GM18519 (cell line): ENCODE measurements at regions not wholly inside any gene's neighbourhood (a gene's known extent, or its start where the extent isn't known, plus 50 kb on each side); places are given as distances from the start of the nearest gene placed in this dataset.

Experiments
- ATAC-seq: cut with Tn5 transposase; IDR thresholded peaks from one replicate; pipeline ENCODE4 v1.9.1; 2021; ENCODE audit warnings: mild to moderate bottlenecking, moderate library complexity; ENCODE audit not compliant: unreplicated experiment, low FRiP score

DNA sequence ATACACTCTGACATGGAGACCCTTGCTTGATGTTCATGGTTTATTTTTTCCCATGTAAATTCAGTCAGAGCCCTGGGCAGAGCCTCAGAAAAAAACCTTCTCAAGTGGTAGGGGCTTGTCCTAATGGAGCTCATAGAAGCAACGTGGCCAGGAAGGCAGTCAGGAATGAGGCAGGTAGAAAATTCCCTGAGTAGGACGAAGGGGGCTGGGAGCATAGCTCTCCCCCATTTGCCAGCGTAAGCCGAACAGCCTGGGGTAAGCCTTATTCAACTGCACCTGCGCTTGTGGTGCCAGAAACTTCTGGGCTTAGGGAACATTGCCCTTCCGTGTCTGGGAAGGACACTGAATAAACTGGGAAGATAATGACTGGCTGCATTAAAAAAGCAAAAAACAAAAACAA is 238.5 kb upstream of the ROPN1 start:
- ATAC-seq = no peak

DNA sequence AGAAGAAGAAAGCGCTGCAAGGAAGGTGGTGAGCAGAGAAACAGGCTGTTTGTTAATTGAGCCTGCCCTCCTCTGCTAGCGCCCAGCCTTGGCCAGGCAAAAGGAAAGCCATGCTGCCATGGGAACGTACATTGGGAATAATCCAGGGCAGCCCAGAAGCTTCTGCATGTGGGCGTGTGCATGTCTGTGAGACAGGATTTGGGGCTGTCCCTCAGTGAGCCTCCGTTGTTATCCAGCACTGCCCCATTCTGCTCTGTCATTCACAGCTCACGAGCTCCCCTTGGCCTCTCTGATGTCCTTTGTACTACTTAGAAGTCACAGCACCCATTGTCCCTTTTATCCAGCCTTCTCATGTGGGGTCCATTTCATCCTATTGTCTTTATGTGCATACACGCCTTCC is 239.1 kb upstream of the ROPN1 start:
- no peak for ATAC-seq

GRCh38 chr3:124234852-124235252 is 242.9 kb upstream of the ROPN1 start:
- no peak for ATAC-seq

DNA sequence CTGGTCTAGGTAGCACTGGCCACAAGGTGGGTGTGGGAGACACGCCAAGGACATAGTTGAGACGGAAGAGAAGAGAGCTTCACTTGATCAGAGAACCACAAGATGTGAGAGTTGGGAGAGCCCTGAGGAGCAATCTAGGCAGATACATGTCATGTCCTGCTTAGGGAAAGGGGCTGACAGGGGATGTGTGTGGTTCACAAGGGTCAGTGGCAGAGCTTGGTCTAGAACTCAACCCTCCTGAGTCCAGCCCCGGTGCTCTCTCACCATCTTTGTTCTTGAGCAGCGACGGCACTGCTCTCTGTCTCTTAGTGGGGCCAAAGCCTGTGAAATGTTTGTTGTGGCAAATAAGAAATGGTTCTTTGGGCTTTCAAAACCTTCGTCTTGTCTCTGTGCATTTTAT is 243.5 kb upstream of the ROPN1 start:
- ATAC-seq = no peak

DNA sequence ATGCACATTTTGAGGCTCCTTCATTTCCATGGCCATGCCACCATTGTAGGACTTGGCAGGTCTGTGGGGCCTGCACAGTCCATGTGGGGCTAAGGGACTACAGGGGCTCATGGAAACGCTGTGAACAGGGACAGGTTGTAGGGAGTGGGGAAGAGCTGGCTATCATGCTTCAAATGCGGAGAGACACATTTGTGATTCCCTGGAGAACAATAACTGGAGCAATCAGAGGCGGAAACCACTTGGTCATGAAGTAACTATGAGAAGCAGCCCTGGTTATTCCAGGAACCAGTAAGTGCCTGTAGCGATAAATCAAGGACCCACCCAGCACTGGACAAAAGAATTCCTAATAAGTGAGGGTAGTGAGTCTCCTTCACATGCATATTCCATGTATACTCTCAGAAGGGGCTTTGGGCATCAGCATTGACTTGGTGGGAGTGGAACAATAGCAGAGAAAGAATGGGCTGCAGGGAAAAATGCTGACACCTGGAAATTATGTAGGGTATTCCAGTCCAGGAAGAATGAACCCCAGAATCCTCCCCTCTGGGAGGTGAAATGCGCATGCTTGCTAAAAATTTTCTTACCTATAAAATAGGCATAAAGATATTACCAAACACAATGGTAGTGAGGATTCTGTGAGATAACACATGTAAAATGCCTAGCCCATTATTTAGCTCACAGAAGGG is 251.4 kb upstream of the ROPN1 start:
- ATAC-seq = no peak

DNA sequence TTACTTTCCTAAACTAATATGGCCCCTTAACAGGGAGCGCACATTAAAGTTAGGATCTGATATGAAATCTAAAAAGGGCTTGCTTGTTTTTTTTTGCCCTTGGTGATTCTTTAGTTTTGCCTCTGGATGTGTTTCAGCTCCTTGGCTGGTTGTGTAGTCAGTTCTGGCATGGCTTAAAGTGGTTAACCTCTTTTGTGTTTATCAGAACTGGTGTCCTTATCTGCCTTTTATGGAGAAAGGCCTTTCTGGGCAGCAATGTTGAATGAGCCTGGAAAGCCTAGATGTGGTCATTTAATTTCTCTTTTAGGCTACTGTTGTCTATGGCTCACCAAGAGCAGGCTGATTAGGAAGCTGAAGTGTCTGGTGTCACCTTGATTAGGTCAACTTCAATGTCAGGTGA is 254.5 kb upstream of the ROPN1 start:
- no peak for ATAC-seq

DNA sequence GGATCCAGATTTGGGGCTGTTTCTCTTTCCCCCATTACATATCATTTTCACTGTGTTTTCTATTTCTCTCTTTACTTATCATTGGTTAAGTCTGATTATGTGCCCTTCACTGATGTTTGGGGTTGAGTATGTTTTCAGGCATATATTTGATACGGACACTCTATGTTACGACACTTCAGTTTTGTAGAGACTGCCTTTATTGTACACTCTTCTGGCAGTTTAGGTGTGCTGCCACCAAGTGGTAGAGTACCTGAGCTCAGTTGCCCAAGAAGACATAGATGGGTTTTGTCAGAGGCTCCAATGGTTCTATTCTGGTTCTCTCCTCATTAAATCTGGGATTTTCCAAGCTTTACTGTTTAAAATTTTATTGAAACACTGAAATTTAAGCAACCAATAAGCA is 255.0 kb upstream of the ROPN1 start:
- ATAC-seq = no peak

- no peak for ATAC-seq
These were observed 256.6 kb upstream of the ROPN1 start for GRCh38 chr3:124248471-124249028.

DNA sequence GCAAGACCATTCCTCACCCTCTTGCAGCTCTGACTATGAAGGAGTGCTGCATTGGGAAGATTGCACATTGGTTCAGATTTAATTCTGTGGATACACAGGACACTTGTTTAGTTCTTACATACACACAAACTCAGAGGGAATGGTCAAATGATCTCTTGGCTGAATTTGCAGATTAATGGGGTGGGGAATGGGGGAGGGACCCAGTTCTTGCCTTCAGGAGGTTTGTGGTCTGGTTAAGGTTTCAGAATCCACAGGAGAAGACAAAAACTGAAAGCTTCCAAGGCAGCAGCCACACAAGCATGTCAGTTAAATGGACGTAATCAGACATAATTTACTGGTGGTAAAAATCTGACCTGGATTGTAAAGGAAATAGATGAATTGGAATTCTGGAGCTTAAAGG is 257.1 kb upstream of the ROPN1 start:
- no peak for ATAC-seq

GRCh38 chr3:124250053-124250452 is 258.1 kb upstream of the ROPN1 start:
- no peak for ATAC-seq

DNA sequence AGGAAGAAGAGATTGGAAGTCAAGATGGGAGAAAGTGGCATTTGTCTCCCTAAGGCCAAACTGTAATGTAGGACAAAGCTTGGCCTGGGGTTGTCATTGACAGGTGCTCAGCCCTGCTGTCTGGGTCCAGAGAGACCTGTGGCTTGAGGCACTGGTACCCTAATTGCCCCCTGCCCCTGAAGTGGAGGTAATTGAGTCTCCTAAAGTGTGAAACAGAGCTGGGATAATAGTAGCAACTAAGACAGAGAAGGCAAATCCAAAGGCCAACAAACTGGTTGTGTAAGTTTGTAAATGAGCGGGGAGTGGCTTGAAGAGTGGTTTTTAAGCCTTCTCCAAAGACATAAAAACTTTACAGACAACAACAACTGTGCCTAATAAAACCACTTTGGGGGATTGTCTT is 264.2 kb upstream of the ROPN1 start:
- ATAC-seq = no peak

GRCh38 chr3:124256599-124256998 is 264.7 kb upstream of the ROPN1 start:
- no peak for ATAC-seq

GRCh38 chr3:124257336-124257864 is 265.5 kb upstream of the ROPN1 start:
- no peak for ATAC-seq

DNA sequence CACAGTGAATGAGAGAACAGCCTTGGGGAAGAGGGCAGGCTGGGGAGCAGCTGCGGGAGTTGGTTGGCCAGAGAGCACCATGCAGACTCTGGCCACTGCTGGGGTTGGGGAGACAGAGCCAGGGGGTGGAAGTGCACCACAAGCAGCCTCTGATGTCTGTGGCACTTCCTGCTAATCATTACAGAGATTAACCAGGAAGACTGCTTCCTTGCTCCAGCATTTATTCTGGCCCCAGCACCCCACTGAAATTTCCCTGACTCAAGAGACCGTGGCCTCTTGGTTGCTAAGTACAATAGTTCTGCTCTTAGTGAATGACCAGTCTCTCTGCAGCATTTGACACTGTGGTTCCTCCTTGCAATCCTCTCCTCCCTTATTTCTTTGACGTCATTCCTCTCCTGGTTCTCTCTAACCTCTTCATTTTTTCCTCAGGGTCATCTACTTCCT is 266.2 kb upstream of the ROPN1 start:
- no peak for ATAC-seq

GRCh38 chr3:124260206-124260915 is 268.4 kb upstream of the ROPN1 start:
- no peak for ATAC-seq

DNA sequence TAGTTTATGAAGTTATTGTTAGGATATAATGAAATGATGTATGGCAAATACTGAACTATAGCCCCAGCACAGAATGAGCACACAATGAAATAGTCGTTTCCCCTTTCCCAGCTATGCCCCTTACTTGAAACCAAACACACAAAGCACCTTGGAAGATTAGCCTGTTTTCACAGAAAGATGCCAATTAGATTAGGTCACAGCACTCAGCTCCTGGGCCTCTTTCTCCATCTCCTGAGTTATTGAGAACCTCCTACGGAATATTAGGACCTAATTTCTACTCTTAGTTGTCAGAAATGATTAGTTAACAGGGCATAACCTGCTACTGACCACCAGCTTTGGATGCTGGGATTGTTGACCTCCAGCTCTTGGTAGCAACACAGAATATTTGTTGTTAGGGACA is 269.4 kb upstream of the ROPN1 start:
- no peak for ATAC-seq

- ATAC-seq = no peak
These were observed 271.2 kb upstream of the ROPN1 start for GRCh38 chr3:124263168-124263567.

GRCh38 chr3:124264346-124264745 is 272.4 kb upstream of the ROPN1 start:
- no peak for ATAC-seq

DNA sequence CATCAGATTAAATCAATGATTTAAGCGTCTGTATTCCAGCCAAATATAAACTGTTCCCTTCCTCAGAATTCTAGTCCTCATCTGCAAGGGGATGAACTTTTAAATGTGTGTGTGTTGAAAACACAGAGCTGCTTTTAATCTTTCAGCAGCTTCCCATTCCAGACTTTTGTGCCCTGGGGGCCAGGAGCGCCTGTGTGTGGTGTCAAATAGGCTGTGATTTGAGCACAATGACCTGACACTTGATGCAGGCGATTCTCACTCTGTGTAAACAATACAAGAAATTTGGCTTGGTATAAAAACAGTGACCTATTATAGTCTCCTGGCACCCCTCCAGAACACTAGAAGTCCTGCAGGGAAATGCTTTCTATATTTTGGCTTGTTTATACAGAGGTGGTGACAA is 274.6 kb upstream of the ROPN1 start:
- no peak for ATAC-seq

DNA sequence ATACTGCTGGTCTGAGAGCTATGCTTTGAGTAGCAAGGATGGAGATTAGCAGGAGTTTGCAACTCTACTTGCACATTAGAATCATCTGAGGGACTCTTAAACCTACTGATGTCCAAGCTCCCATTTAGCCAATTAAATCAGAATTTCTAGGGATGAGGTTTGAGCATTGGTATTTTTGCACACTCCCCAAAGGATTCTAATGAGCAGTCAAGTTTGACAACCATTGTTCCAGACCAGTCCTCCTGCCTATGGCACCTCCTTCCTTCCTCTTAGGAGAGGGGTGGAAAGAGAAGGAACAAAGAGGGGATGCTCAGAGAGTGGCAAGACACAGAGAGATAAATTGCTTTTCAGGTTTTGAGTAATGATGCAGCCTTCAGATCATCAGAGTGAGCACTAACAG is 275.5 kb upstream of the ROPN1 start:
- no peak for ATAC-seq

DNA sequence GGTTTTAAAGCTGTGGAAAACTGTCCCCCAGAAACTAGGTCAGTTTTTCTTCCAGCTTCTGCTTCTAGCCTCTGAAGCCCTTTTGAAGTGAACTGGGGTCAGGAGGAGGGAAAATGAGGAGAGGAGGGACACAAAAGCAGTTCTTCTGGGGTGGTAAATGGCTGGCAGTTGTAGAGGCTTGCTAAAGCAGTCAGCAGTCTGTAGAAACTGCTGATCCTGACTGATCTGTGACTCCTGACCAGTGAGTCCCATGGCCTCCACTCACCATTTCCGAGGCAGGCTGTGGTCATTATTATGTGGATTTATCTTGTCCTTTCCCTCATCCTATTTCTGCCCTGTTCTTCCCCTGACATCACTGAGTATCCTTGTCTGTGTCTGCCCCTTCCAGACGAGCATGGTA is 276.4 kb upstream of the ROPN1 start:
- no peak for ATAC-seq

DNA sequence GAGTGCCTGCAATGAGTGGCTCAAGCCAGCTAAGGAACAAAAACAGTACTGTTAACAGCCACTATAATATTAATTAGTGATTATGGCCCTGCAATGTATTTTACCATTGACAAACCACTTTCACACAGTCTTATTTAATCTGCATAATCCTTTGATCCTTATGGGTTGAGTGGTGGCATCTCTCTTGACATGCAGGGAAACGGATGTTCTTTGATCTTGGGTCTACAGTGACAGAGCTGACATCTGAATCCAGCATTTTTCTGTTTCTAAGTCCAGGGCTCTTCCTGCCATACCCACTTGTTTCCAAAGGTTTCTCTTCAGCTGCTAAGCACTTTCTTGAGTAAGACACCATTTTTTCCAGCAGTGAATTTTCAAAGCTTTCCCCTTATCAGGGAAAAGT is 277.7 kb upstream of the ROPN1 start:
- ATAC-seq = no peak
